Tibial nerve (tissue), 3 donors: ENCODE measurements at regions not wholly inside any gene's neighbourhood (a gene's known extent, or its start where the extent isn't known, plus 50 kb on each side); places are given as distances from the start of the nearest gene placed in this dataset.

Experiments
- POLR2A ChIP-seq, 2 donors: fragments of 450-650 bp; IDR thresholded peaks; one replicate each; pipeline ENCODE4 v1.6.1; 2017; ENCODE audit warnings: antibody characterized with exemption in 2 of 2, mild to moderate bottlenecking in 2 of 2, moderate library complexity in 2 of 2
- TF ChIP-seq, protein P1 (sequence below), 5 experiments: fragments of 200-600 bp in 3 of 5; fragments of 450-650 bp in 2 of 5; sonication (generic) in 3 of 5; IDR thresholded peaks; one replicate each; pipeline ENCODE4 v1.5.1; 2016 to 2019; ENCODE audit warnings: antibody characterized with exemption in 5 of 5, mild to moderate bottlenecking in 3 of 5, moderate library complexity in 2 of 5

DNA sequence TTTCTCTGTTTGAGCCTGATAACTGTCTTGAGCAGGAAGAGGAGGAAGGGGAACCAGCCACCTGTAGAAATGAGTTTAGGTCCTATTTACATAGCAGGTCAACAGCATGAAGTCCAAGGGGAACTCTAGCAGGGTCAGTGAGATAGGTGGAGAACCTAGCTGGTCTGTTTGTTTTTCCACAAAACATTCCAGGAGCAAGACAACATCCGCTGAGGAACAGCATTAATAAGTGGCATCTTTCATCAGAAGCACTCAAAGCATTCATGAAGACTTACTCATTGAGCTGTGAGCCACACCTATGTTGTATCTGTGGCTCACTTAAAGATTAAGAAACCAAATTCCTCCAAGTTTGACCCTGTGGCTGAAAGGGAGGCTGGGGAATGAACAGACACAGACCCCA lies 115.9 kb downstream of the ACTBL2 start:
- TF ChIP-seq, protein P1, sequence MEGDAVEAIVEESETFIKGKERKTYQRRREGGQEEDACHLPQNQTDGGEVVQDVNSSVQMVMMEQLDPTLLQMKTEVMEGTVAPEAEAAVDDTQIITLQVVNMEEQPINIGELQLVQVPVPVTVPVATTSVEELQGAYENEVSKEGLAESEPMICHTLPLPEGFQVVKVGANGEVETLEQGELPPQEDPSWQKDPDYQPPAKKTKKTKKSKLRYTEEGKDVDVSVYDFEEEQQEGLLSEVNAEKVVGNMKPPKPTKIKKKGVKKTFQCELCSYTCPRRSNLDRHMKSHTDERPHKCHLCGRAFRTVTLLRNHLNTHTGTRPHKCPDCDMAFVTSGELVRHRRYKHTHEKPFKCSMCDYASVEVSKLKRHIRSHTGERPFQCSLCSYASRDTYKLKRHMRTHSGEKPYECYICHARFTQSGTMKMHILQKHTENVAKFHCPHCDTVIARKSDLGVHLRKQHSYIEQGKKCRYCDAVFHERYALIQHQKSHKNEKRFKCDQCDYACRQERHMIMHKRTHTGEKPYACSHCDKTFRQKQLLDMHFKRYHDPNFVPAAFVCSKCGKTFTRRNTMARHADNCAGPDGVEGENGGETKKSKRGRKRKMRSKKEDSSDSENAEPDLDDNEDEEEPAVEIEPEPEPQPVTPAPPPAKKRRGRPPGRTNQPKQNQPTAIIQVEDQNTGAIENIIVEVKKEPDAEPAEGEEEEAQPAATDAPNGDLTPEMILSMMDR (IDR thresholded peaks at IDR 0.05) = no peak
- TF ChIP-seq POLR2A (IDR thresholded peaks at IDR 0.05) = no peak
